PFSK-1 (cell line): ENCODE measurements at regions not wholly inside any gene's neighbourhood (a gene's known extent, or its start where the extent isn't known, plus 50 kb on each side); places are given as distances from the start of the nearest gene placed in this dataset.

ENCODE experiments used
- FOXP2 ChIP-seq: optimal IDR thresholded peaks from 2 replicates; pipeline ENCODE3; 2011; ENCODE audit warnings: borderline replicate concordance, control low read depth, inconsistent platforms; ENCODE audit not compliant: insufficient read depth; ENCODE audit errors: extremely low read length, extremely low read depth
- POLR2AphosphoS5 ChIP-seq: IDR thresholded peaks from 2 replicates; pipeline ENCODE4 v1.6.1; 2012; ENCODE audit warnings: low read depth, mild to moderate bottlenecking, control low read depth, low read length, moderate library complexity
- SIN3A ChIP-seq: IDR thresholded peaks from 2 replicates; pipeline ENCODE4 v1.6.1; 2012; ENCODE audit warnings: mild to moderate bottlenecking, low read length, moderate library complexity, borderline replicate concordance; ENCODE audit not compliant: insufficient read depth
- TAF1 ChIP-seq: IDR thresholded peaks from 2 replicates; pipeline ENCODE4 v1.6.1; 2012; ENCODE audit warnings: low read length, control low read depth, borderline replicate concordance; ENCODE audit not compliant: insufficient read depth
- TF ChIP-seq, protein P1 (sequence below), 2 experiments: IDR thresholded peaks; 2 replicates each; pipeline versions ENCODE4 v1.6.1 to v1.8.0; 2011 to 2012; ENCODE audit warnings: low read depth in 2 of 2, low read length in 2 of 2, control low read depth in 1 of 2, inconsistent platforms in 1 of 2, mild to moderate bottlenecking in 1 of 2, moderate library complexity in 1 of 2; ENCODE audit not compliant: insufficient read depth in 1 of 2

GRCh38 chr1:238681021-238681420 is 705.3 kb upstream of the CHRM3 start:
- TF ChIP-seq SIN3A (no peak), FOXP2 (no peak), POLR2AphosphoS5 (no peak), TAF1 (no peak)
- TF ChIP-seq, protein P1, sequence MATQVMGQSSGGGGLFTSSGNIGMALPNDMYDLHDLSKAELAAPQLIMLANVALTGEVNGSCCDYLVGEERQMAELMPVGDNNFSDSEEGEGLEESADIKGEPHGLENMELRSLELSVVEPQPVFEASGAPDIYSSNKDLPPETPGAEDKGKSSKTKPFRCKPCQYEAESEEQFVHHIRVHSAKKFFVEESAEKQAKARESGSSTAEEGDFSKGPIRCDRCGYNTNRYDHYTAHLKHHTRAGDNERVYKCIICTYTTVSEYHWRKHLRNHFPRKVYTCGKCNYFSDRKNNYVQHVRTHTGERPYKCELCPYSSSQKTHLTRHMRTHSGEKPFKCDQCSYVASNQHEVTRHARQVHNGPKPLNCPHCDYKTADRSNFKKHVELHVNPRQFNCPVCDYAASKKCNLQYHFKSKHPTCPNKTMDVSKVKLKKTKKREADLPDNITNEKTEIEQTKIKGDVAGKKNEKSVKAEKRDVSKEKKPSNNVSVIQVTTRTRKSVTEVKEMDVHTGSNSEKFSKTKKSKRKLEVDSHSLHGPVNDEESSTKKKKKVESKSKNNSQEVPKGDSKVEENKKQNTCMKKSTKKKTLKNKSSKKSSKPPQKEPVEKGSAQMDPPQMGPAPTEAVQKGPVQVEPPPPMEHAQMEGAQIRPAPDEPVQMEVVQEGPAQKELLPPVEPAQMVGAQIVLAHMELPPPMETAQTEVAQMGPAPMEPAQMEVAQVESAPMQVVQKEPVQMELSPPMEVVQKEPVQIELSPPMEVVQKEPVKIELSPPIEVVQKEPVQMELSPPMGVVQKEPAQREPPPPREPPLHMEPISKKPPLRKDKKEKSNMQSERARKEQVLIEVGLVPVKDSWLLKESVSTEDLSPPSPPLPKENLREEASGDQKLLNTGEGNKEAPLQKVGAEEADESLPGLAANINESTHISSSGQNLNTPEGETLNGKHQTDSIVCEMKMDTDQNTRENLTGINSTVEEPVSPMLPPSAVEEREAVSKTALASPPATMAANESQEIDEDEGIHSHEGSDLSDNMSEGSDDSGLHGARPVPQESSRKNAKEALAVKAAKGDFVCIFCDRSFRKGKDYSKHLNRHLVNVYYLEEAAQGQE (IDR thresholded peaks at IDR 0.05; ENCODE audit: insufficient read depth in 1 of 2, low read depth in 2 of 2, low read length in 2 of 2) = no peak

DNA sequence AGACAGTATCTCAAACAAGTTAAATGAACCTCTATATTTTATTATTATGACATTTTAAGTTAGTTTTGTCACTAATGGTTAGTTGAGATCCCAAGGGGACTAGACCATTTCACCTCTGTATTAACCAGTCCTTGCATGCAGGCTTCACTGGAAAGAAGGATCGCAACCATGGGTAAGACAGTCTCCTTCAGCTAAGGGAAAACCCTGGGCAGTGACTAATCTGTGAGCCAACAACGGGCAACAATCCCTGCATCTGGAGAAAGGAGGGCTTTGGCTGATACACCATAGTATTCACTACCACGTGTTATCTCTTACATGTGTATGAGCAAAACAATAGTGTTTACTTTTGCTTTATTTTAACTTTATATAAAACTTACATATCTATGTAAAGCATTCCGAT is 708.8 kb upstream of the CHRM3 start:
- TF ChIP-seq FOXP2 (no peak), SIN3A (no peak), POLR2AphosphoS5 (no peak), TAF1 (no peak)
- TF ChIP-seq, protein P1 (IDR thresholded peaks at IDR 0.05; ENCODE audit: insufficient read depth in 1 of 2, low read depth in 2 of 2, low read length in 2 of 2) = no peak

DNA sequence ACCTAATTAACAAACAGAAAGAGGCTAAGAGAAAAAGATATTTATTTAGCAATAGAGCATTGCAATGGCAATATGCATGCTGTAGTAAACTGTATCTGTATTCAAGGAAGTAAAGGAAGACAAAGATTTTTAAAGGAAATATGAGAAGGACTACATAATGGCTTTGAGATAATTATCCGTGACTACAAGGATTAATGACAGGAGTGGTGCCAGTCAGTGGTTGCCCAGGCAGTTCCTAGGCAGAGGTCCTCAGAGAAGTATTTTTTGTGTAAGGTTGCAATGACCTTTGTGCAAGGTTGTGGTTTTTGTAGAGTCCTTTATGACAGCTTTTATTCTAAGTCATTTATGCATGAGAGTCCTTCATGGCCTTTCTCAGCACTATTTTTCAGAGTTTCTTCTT is 711.1 kb upstream of the CHRM3 start:
- no peak for TF ChIP-seq TAF1
- TF ChIP-seq FOXP2 = no peak
- no peak for TF ChIP-seq POLR2AphosphoS5
- TF ChIP-seq, protein P1 (IDR thresholded peaks at IDR 0.05; ENCODE audit: insufficient read depth in 1 of 2, low read depth in 2 of 2, low read length in 2 of 2) = no peak
- TF ChIP-seq SIN3A = no peak

GRCh38 chr1:238674316-238674715 is 712.1 kb upstream of the CHRM3 start:
- TF ChIP-seq POLR2AphosphoS5 (no peak), FOXP2 (no peak), TAF1 (no peak), SIN3A (no peak)
- TF ChIP-seq, protein P1 (IDR thresholded peaks at IDR 0.05; ENCODE audit: insufficient read depth in 1 of 2, low read depth in 2 of 2, low read length in 2 of 2) = no peak

- no peak for TF ChIP-seq TAF1
These were observed 712.8 kb upstream of the CHRM3 start for GRCh38 chr1:238673561-238673960.
